ENCODE measurements at regions not wholly inside any gene's neighbourhood (a gene's known extent, or its start where the extent isn't known, plus 50 kb on each side); places are given as distances from the start of the nearest gene placed in this dataset.

- TF ChIP-seq, protein P1, sequence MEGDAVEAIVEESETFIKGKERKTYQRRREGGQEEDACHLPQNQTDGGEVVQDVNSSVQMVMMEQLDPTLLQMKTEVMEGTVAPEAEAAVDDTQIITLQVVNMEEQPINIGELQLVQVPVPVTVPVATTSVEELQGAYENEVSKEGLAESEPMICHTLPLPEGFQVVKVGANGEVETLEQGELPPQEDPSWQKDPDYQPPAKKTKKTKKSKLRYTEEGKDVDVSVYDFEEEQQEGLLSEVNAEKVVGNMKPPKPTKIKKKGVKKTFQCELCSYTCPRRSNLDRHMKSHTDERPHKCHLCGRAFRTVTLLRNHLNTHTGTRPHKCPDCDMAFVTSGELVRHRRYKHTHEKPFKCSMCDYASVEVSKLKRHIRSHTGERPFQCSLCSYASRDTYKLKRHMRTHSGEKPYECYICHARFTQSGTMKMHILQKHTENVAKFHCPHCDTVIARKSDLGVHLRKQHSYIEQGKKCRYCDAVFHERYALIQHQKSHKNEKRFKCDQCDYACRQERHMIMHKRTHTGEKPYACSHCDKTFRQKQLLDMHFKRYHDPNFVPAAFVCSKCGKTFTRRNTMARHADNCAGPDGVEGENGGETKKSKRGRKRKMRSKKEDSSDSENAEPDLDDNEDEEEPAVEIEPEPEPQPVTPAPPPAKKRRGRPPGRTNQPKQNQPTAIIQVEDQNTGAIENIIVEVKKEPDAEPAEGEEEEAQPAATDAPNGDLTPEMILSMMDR (IDR thresholded peaks at IDR 0.05): no peak
- no peak for TF ChIP-seq ZFX (IDR thresholded peaks at IDR 0.05; ENCODE audit: borderline replicate concordance)
These were observed 326.1 kb upstream of the NCAM1 start for GRCh38 chr11:112634995-112635737.
